Liver (tissue), 3 donors: ENCODE measurements at regions not wholly inside any gene's neighbourhood (a gene's known extent, or its start where the extent isn't known, plus 50 kb on each side); places are given as distances from the start of the nearest gene placed in this dataset.
"Not testable (repeated sequence)": the region's sequence is repeated elsewhere in the genome, so short reads cannot be mapped to it uniquely, and the experiment has no call there.

Experiments
- CTCF ChIP-seq: fragments of 150-350 bp; IDR thresholded peaks from 2 replicates; pipeline ENCODE4 v1.5.1; 2017; ENCODE audit warnings: improper control_type of control experiment, low read depth, low read length; ENCODE audit not compliant: missing input control
- EGR1 ChIP-seq, 2 donors: IDR thresholded peaks; 2 replicates each; pipeline ENCODE4 v1.6.1; 2016 to 2018; ENCODE audit warnings: antibody characterized with exemption in 2 of 2, low read depth in 2 of 2
- TF ChIP-seq, protein P1 (sequence below): IDR thresholded peaks from 2 replicates; pipeline ENCODE4 v1.6.1; 2016; ENCODE audit warnings: antibody characterized with exemption, mild to moderate bottlenecking
- donor health status: healthy.
- donor health status: healthy.

DNA sequence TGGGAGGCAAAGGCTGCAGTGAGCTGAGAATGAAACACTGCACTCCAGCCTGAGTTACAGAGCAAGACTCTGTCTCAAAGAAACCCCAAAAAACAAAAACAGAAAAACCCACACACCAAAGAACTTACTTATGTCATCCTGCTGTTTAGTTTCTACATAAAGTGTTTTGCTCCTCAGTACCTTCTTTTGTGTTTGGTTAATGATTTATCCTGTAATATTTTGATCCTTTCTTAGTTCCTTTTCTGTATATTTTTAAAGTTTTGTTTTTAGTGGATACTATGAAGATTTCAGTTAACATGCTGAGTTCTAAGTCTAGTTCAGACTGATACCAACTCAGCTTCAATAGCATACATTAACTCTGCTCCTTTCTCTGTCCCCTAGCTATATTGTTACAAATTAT is 149.8 kb upstream of the PTPN20 start:
- not testable (repeated sequence) for TF ChIP-seq CTCF; EGR1 (IDR thresholded peaks at IDR 0.05; ENCODE audit: low read depth in 2 of 2)
- TF ChIP-seq, protein P1, sequence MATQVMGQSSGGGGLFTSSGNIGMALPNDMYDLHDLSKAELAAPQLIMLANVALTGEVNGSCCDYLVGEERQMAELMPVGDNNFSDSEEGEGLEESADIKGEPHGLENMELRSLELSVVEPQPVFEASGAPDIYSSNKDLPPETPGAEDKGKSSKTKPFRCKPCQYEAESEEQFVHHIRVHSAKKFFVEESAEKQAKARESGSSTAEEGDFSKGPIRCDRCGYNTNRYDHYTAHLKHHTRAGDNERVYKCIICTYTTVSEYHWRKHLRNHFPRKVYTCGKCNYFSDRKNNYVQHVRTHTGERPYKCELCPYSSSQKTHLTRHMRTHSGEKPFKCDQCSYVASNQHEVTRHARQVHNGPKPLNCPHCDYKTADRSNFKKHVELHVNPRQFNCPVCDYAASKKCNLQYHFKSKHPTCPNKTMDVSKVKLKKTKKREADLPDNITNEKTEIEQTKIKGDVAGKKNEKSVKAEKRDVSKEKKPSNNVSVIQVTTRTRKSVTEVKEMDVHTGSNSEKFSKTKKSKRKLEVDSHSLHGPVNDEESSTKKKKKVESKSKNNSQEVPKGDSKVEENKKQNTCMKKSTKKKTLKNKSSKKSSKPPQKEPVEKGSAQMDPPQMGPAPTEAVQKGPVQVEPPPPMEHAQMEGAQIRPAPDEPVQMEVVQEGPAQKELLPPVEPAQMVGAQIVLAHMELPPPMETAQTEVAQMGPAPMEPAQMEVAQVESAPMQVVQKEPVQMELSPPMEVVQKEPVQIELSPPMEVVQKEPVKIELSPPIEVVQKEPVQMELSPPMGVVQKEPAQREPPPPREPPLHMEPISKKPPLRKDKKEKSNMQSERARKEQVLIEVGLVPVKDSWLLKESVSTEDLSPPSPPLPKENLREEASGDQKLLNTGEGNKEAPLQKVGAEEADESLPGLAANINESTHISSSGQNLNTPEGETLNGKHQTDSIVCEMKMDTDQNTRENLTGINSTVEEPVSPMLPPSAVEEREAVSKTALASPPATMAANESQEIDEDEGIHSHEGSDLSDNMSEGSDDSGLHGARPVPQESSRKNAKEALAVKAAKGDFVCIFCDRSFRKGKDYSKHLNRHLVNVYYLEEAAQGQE: not testable (repeated sequence)
